ENCODE measurements at regions not wholly inside any gene's neighbourhood (a gene's known extent, or its start where the extent isn't known, plus 50 kb on each side); places are given as distances from the start of the nearest gene placed in this dataset.
A peak's percentile ranks its signal among the peaks of the same experiment; 100 is the strongest.
"Not testable (repeated sequence)": the region's sequence is repeated elsewhere in the genome, so short reads cannot be mapped to it uniquely, and the experiment has no call there.

- H3K9me3 ChIP-seq (ENCODE audit: control insufficient read depth in 3 of 3, low read length in 3 of 3); H3K36me3 ChIP-seq (ENCODE audit: control insufficient read depth in 3 of 3, insufficient read depth in 3 of 3, low read length in 3 of 3); H3K4me1 ChIP-seq (ENCODE audit: control insufficient read depth in 3 of 3, insufficient read depth in 3 of 3, low read length in 3 of 3); H3K27me3 ChIP-seq (ENCODE audit: control insufficient read depth in 3 of 3, insufficient read depth in 3 of 3, low read length in 3 of 3); H3K9ac ChIP-seq (ENCODE audit: low read depth in 1 of 3, low read length in 3 of 3); H3K4me3 ChIP-seq (ENCODE audit: low read length in 3 of 3); H3K27ac ChIP-seq (ENCODE audit: low read depth, low read length): not testable (repeated sequence)
Observed at GRCh38 chr1:117718596-117718995, 112.7 kb downstream of the TENT5C start.

- Histone ChIP-seq H3K4me3 (ENCODE audit: low read length in 3 of 3) (no peak overlapping the region), H3K36me3 (ENCODE audit: control insufficient read depth in 3 of 3, insufficient read depth in 3 of 3, low read length in 3 of 3) (no peaks in the 10 kb centered on the region), H3K27me3 (ENCODE audit: control insufficient read depth in 3 of 3, insufficient read depth in 3 of 3, low read length in 3 of 3) (no peaks in the 10 kb centered on the region)
Observed at GRCh38 chr1:117719004-117719403, 113.2 kb downstream of the TENT5C start.

GRCh38 chr1:117732065-117732797, 126.4 kb downstream of the TENT5C start:
- H3K9ac ChIP-seq (ENCODE audit: low read depth in 1 of 3, low read length in 3 of 3) = no peak overlapping the region
- peaks cover 3 to 7% (median 6%) of the 10 kb centered on the region in 3 donors for H3K4me1 ChIP-seq (ENCODE audit: control insufficient read depth in 3 of 3, insufficient read depth in 3 of 3, low read length in 3 of 3)
- H3K36me3 ChIP-seq (ENCODE audit: control insufficient read depth in 3 of 3, insufficient read depth in 3 of 3, low read length in 3 of 3) = no peaks in the 10 kb centered on the region
- no peaks in the 10 kb centered on the region for H3K9me3 ChIP-seq (ENCODE audit: control insufficient read depth in 3 of 3, low read length in 3 of 3)
- no peak overlapping the region for H3K4me3 ChIP-seq (ENCODE audit: low read length in 3 of 3)
- no peaks in the 10 kb centered on the region for H3K27me3 ChIP-seq (ENCODE audit: control insufficient read depth in 3 of 3, insufficient read depth in 3 of 3, low read length in 3 of 3)
- no peak overlapping the region for H3K27ac ChIP-seq (ENCODE audit: low read depth, low read length)

More at GRCh38 chr1:117719004-117719403, 113.2 kb downstream of the TENT5C start:
- no peaks in the 10 kb centered on the region for H3K9me3 ChIP-seq (ENCODE audit: control insufficient read depth in 3 of 3, low read length in 3 of 3)
- H3K9ac ChIP-seq (ENCODE audit: low read depth in 1 of 3, low read length in 3 of 3) = no peak overlapping the region
- peaks cover 0 to under 1% (median 0%) of the 10 kb centered on the region in 3 donors for H3K4me1 ChIP-seq (ENCODE audit: control insufficient read depth in 3 of 3, insufficient read depth in 3 of 3, low read length in 3 of 3)
- no peak overlapping the region for H3K27ac ChIP-seq (ENCODE audit: low read depth, low read length)

GRCh38 chr1:117732956-117733355, 127.1 kb downstream of the TENT5C start:
- Histone ChIP-seq H3K27ac (ENCODE audit: low read depth, low read length) (no peak overlapping the region), H3K9me3 (ENCODE audit: control insufficient read depth in 3 of 3, low read length in 3 of 3) (no peaks in the 10 kb centered on the region), H3K4me3 (ENCODE audit: low read length in 3 of 3) (no peak overlapping the region), H3K4me1 (ENCODE audit: control insufficient read depth in 3 of 3, insufficient read depth in 3 of 3, low read length in 3 of 3) (peaks cover 3 to 7% (median 6%) of the 10 kb centered on the region in 3 donors), H3K27me3 (ENCODE audit: control insufficient read depth in 3 of 3, insufficient read depth in 3 of 3, low read length in 3 of 3) (no peaks in the 10 kb centered on the region), H3K9ac (ENCODE audit: low read depth in 1 of 3, low read length in 3 of 3) (no peak overlapping the region), H3K36me3 (ENCODE audit: control insufficient read depth in 3 of 3, insufficient read depth in 3 of 3, low read length in 3 of 3) (no peaks in the 10 kb centered on the region)

GRCh38 chr1:117734403-117734802, 128.6 kb downstream of the TENT5C start:
- H3K27me3 ChIP-seq (ENCODE audit: control insufficient read depth in 3 of 3, insufficient read depth in 3 of 3, low read length in 3 of 3) = no peaks in the 10 kb centered on the region
- H3K4me1 ChIP-seq (ENCODE audit: control insufficient read depth in 3 of 3, insufficient read depth in 3 of 3, low read length in 3 of 3) = peaks cover 3 to 7% (median 6%) of the 10 kb centered on the region in 3 donors
- H3K4me3 ChIP-seq (ENCODE audit: low read length in 3 of 3) = peak overlapping the region in 2 of 3 donors; percentile 7 to 73
- no peak overlapping the region for H3K27ac ChIP-seq (ENCODE audit: low read depth, low read length)
- peak overlapping the region in 1 of 3 donors; percentile 50 for H3K9ac ChIP-seq (ENCODE audit: low read depth in 1 of 3, low read length in 3 of 3)
- no peaks in the 10 kb centered on the region for H3K9me3 ChIP-seq (ENCODE audit: control insufficient read depth in 3 of 3, low read length in 3 of 3)
- H3K36me3 ChIP-seq (ENCODE audit: control insufficient read depth in 3 of 3, insufficient read depth in 3 of 3, low read length in 3 of 3) = no peaks in the 10 kb centered on the region

- H3K27ac ChIP-seq (ENCODE audit: low read depth, low read length) = peak overlapping the region; percentile 39
- H3K4me3 ChIP-seq (ENCODE audit: low read length in 3 of 3) = peak overlapping the region; percentile 52 to 73 (median 58)
- H3K9me3 ChIP-seq (ENCODE audit: control insufficient read depth in 3 of 3, low read length in 3 of 3) = no peaks in the 10 kb centered on the region
- H3K36me3 ChIP-seq (ENCODE audit: control insufficient read depth in 3 of 3, insufficient read depth in 3 of 3, low read length in 3 of 3) = no peaks in the 10 kb centered on the region
- H3K9ac ChIP-seq (ENCODE audit: low read depth in 1 of 3, low read length in 3 of 3) = peak overlapping the region; percentile 50 to 66 (median 63)
- H3K4me1 ChIP-seq (ENCODE audit: control insufficient read depth in 3 of 3, insufficient read depth in 3 of 3, low read length in 3 of 3) = peaks cover 3 to 7% (median 7%) of the 10 kb centered on the region in 3 donors
- no peaks in the 10 kb centered on the region for H3K27me3 ChIP-seq (ENCODE audit: control insufficient read depth in 3 of 3, insufficient read depth in 3 of 3, low read length in 3 of 3)
Observed at GRCh38 chr1:117735045-117735992, 129.5 kb downstream of the TENT5C start.

- no peak overlapping the region for H3K4me3 ChIP-seq (ENCODE audit: low read length in 3 of 3)
- H3K9me3 ChIP-seq (ENCODE audit: control insufficient read depth in 3 of 3, low read length in 3 of 3) = no peaks in the 10 kb centered on the region
- H3K4me1 ChIP-seq (ENCODE audit: control insufficient read depth in 3 of 3, insufficient read depth in 3 of 3, low read length in 3 of 3) = peaks cover 3 to 7% (median 4%) of the 10 kb centered on the region in 3 donors
- H3K36me3 ChIP-seq (ENCODE audit: control insufficient read depth in 3 of 3, insufficient read depth in 3 of 3, low read length in 3 of 3) = no peaks in the 10 kb centered on the region
- H3K9ac ChIP-seq (ENCODE audit: low read depth in 1 of 3, low read length in 3 of 3) = no peak overlapping the region
- H3K27me3 ChIP-seq (ENCODE audit: control insufficient read depth in 3 of 3, insufficient read depth in 3 of 3, low read length in 3 of 3) = no peaks in the 10 kb centered on the region
- H3K27ac ChIP-seq (ENCODE audit: low read depth, low read length) = no peak overlapping the region
Observed at GRCh38 chr1:117739504-117739903, 133.7 kb downstream of the TENT5C start.

GRCh38 chr1:117740496-117740895, 134.6 kb downstream of the TENT5C start:
- H3K9ac ChIP-seq (ENCODE audit: low read depth in 1 of 3, low read length in 3 of 3) = no peak overlapping the region
- peaks cover 0 to 2% (median under 1%) of the 10 kb centered on the region in 3 donors for H3K4me1 ChIP-seq (ENCODE audit: control insufficient read depth in 3 of 3, insufficient read depth in 3 of 3, low read length in 3 of 3)
- no peak overlapping the region for H3K4me3 ChIP-seq (ENCODE audit: low read length in 3 of 3)
- H3K36me3 ChIP-seq (ENCODE audit: control insufficient read depth in 3 of 3, insufficient read depth in 3 of 3, low read length in 3 of 3) = no peaks in the 10 kb centered on the region
- H3K9me3 ChIP-seq (ENCODE audit: control insufficient read depth in 3 of 3, low read length in 3 of 3) = no peaks in the 10 kb centered on the region
- H3K27ac ChIP-seq (ENCODE audit: low read depth, low read length) = no peak overlapping the region
- no peaks in the 10 kb centered on the region for H3K27me3 ChIP-seq (ENCODE audit: control insufficient read depth in 3 of 3, insufficient read depth in 3 of 3, low read length in 3 of 3)

- H3K27me3 ChIP-seq (ENCODE audit: control insufficient read depth in 3 of 3, insufficient read depth in 3 of 3, low read length in 3 of 3) = not testable (repeated sequence)
Observed at GRCh38 chr1:117746565-117746964, 140.7 kb downstream of the TENT5C start.

GRCh38 chr1:117747605-117748004, 141.8 kb downstream of the TENT5C start:
- H3K9me3 ChIP-seq (ENCODE audit: control insufficient read depth in 3 of 3, low read length in 3 of 3) = no peaks in the 10 kb centered on the region
- H3K9ac ChIP-seq (ENCODE audit: low read depth in 1 of 3, low read length in 3 of 3) = no peak overlapping the region
- peaks cover 0 to 3% (median 0%) of the 10 kb centered on the region in 3 donors for H3K4me1 ChIP-seq (ENCODE audit: control insufficient read depth in 3 of 3, insufficient read depth in 3 of 3, low read length in 3 of 3)
- no peaks in the 10 kb centered on the region for H3K27me3 ChIP-seq (ENCODE audit: control insufficient read depth in 3 of 3, insufficient read depth in 3 of 3, low read length in 3 of 3)
- no peaks in the 10 kb centered on the region for H3K36me3 ChIP-seq (ENCODE audit: control insufficient read depth in 3 of 3, insufficient read depth in 3 of 3, low read length in 3 of 3)
- H3K27ac ChIP-seq (ENCODE audit: low read depth, low read length) = no peak overlapping the region
- no peak overlapping the region for H3K4me3 ChIP-seq (ENCODE audit: low read length in 3 of 3)

More at GRCh38 chr1:117746565-117746964, 140.7 kb downstream of the TENT5C start:
- H3K36me3 ChIP-seq (ENCODE audit: control insufficient read depth in 3 of 3, insufficient read depth in 3 of 3, low read length in 3 of 3); H3K9me3 ChIP-seq (ENCODE audit: control insufficient read depth in 3 of 3, low read length in 3 of 3); H3K9ac ChIP-seq (ENCODE audit: low read depth in 1 of 3, low read length in 3 of 3); H3K27ac ChIP-seq (ENCODE audit: low read depth, low read length); H3K4me3 ChIP-seq (ENCODE audit: low read length in 3 of 3); H3K4me1 ChIP-seq (ENCODE audit: control insufficient read depth in 3 of 3, insufficient read depth in 3 of 3, low read length in 3 of 3): not testable (repeated sequence)
